Endothelial cell of umbilical vein (primary cell): ENCODE measurements at regions not wholly inside any gene's neighbourhood (a gene's known extent, or its start where the extent isn't known, plus 50 kb on each side); places are given as distances from the start of the nearest gene placed in this dataset.

Source experiments
- EZH2 ChIP-seq: IDR thresholded peaks from 2 replicates; pipeline ENCODE4 v1.6.1; 2012; ENCODE audit warnings: borderline replicate concordance, low read depth, mild to moderate bottlenecking, moderate library complexity, low read length, inconsistent platforms; ENCODE audit not compliant: severe bottlenecking
- FOS ChIP-seq: IDR thresholded peaks from 2 replicates; pipeline ENCODE4 v1.6.1; 2011; ENCODE audit warnings: mild to moderate bottlenecking, low read length, moderate library complexity, borderline replicate concordance; ENCODE audit not compliant: insufficient read depth
- GATA2 ChIP-seq: IDR thresholded peaks from 2 replicates; pipeline ENCODE4 v1.7.0; 2011; ENCODE audit warnings: low read depth, mild to moderate bottlenecking, moderate library complexity, mixed read lengths, low read length; ENCODE audit not compliant: insufficient read length, insufficient read depth
- JUN ChIP-seq: IDR thresholded peaks from 2 replicates; pipeline ENCODE4 v1.6.1; 2011; ENCODE audit warnings: borderline replicate concordance, low read depth; ENCODE audit not compliant: insufficient read length, insufficient read depth
- MYC ChIP-seq: IDR thresholded peaks from one replicate; pipeline ENCODE4 v1.6.1; 2011; ENCODE audit warnings: mild to moderate bottlenecking, low read depth, low read length
- POLR2A ChIP-seq: IDR thresholded peaks from 2 replicates; pipeline ENCODE4 v1.6.1; 2012; ENCODE audit warnings: low read depth, mild to moderate bottlenecking, control low read depth, low read length
- POLR2AphosphoS5 ChIP-seq: IDR thresholded peaks from 2 replicates; pipeline ENCODE4 v1.6.1; 2012; ENCODE audit warnings: low read depth, mild to moderate bottlenecking, control low read depth, low read length, moderate library complexity; ENCODE audit not compliant: insufficient read depth
- TF ChIP-seq, protein P1 (sequence below), 2 donors: IDR thresholded peaks; 1 replicate in 1 of 2; 2 replicates in 1 of 2; pipeline ENCODE4 v1.5.1; 2011; ENCODE audit warnings: low read length in 2 of 2, mild to moderate bottlenecking in 2 of 2, moderate library complexity in 2 of 2, control low read depth in 1 of 2, inconsistent platforms in 1 of 2, low read depth in 1 of 2; ENCODE audit not compliant: insufficient read depth in 1 of 2; ENCODE audit errors: extremely low read depth in 1 of 2
- TF ChIP-seq, protein P2 (sequence below): IDR thresholded peaks from 2 replicates; pipeline ENCODE4 v1.6.1; 2011; ENCODE audit not compliant: insufficient read depth, insufficient read length

DNA sequence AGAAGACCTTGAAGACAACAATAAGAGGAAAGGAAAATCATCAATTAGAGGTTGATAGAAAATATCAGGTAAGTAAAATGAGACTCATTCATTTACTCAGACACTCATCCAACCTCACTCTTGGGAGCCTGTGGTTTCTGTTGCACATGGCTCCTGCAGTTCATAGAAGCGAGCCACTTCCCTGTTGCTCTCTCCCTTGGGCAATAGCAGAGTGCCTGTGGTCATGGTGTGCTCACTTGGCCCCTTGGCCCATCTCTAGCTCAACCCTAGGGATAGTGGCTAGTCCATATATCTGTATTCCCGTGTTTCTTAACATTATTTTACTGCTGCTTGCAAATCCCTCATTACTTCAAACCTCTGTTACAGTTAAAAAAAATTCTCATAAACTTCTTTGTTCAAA is 368.6 kb downstream of the PTPRC start:
- TF ChIP-seq, protein P1, sequence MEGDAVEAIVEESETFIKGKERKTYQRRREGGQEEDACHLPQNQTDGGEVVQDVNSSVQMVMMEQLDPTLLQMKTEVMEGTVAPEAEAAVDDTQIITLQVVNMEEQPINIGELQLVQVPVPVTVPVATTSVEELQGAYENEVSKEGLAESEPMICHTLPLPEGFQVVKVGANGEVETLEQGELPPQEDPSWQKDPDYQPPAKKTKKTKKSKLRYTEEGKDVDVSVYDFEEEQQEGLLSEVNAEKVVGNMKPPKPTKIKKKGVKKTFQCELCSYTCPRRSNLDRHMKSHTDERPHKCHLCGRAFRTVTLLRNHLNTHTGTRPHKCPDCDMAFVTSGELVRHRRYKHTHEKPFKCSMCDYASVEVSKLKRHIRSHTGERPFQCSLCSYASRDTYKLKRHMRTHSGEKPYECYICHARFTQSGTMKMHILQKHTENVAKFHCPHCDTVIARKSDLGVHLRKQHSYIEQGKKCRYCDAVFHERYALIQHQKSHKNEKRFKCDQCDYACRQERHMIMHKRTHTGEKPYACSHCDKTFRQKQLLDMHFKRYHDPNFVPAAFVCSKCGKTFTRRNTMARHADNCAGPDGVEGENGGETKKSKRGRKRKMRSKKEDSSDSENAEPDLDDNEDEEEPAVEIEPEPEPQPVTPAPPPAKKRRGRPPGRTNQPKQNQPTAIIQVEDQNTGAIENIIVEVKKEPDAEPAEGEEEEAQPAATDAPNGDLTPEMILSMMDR (IDR thresholded peaks at IDR 0.05; ENCODE audit: extremely low read depth in 1 of 2, insufficient read depth in 1 of 2, low read depth in 1 of 2, low read length in 2 of 2), result no peak
- no peak for TF ChIP-seq POLR2A
- TF ChIP-seq, protein P2, sequence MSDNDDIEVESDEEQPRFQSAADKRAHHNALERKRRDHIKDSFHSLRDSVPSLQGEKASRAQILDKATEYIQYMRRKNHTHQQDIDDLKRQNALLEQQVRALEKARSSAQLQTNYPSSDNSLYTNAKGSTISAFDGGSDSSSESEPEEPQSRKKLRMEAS, result no peak
- no peak for TF ChIP-seq EZH2
- no peak for TF ChIP-seq POLR2AphosphoS5
- no peak for TF ChIP-seq MYC
- TF ChIP-seq JUN, result no peak
- TF ChIP-seq GATA2, result no peak
- TF ChIP-seq FOS, result no peak
